Amniotic epithelial cell (primary cell): ENCODE measurements at regions not wholly inside any gene's neighbourhood (a gene's known extent, or its start where the extent isn't known, plus 50 kb on each side); places are given as distances from the start of the nearest gene placed in this dataset.
"Not testable (repeated sequence)": the region's sequence is repeated elsewhere in the genome, so short reads cannot be mapped to it uniquely, and the experiment has no call there.

Experiments
- DNase-seq: peaks from one replicate; pipeline ENCODE4 v3.0.0-alpha.2; 2010; ENCODE audit warnings: low read depth

DNA sequence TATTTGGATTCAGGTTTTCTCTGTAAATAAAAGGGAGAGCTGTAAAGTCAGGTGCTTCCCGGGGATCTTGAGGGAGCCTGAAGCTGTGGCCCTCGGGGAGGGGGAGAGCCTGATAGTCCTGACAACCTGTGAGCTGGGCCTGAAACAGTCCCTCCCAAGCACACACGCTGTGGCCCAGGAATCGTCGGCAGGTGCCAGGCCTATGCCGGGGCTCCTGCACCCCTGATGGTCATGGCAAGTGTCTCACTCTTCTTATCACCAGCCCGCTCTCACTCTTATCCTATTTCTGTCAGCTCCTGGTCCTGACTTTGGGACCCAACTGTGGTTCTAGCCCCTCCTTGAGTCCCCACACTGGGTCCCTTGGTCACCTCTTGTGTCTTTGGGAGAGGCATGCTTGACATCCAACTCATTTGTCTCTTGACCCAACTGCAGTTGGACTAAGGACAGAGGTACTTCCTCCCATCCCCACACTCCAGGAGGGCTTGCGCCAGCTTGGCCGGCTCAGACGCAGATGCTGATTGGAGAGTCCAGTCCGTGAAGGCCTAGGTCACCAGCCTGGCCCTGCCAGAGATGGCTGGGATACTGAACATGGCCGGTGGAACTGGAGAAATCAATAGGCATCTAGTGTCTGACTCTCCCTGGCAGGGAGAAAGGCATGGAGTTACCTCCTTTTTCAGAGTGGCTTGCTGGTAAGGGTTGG, 170.5 kb upstream of the WSCD1 start:
- DNase-seq, result no peak

- DNase-seq, result no peak
Measured at GRCh38 chr17:5901731-5902130, 168.4 kb upstream of the WSCD1 start.

DNA sequence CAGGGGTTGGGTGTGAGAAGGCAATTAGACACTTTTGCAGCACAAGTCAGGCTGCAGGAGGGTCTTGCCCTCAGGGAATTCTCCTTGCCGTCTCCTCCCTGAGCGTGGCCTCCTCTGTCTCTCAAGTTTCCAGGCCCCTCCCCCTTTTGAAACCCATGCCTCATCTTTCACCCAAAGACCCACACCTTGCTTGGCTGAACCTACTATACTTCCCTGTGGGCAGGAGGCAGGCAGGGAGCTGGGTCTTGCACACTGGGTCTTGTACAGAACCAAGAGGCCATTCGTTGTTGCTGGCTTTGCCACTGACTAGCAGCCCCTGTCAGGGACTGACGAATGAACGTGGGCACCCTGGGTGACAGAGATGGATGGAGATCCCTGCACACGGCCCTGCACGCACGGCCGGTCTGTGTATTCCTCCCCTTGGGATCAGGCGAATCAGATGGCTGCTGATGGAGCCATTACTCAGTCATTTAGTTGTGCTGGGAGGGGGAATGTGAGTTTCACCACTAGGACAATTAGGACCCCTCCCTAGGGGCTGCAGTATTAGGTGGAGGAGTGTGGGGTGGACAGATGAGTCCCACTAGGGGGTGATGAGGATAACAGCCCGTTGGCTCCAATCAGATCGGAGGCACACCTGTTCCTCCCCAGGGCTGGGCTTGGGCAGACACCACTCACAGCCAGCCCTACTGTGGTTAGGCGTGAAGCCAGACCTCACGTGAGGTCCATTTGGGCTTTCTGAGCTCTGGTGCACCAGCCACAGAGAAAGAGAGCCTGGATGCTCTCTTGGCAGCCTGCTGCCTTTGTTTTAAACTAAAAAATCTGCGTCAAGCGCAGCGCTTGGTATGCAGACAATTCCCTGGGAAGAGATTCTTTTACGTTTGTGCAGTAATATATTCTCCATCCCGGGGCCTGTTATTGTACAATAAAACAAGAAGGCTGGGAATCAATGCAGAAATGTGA, 167.7 kb upstream of the WSCD1 start:
- DNase-seq, result no peak

- no peak for DNase-seq
Measured at GRCh38 chr17:5911919-5912318, 158.3 kb upstream of the WSCD1 start.

DNA sequence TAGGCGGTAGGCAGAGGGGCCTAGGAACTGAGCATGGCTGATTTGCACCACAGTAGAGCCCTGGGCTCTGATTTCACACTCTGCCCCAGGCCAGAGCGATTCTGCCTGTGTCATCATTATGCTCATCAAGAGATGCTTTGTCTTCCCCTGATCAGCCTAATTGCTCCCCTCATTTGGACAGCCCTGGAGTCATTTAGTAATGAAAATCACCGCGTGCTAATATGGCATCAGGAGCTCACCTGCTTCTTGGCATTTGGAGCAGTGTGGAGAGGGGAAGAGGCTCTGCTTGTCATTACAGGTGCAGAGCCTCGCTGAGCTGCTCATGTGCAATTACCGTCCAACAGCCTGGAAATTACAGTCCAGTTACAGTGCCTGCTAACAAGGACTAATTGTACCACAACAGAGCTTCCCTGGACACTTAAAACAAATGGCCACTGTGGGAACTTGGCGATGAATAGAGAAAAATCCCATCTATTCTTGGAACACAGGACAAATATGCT, 157.1 kb upstream of the WSCD1 start:
- DNase-seq, result no peak

DNA sequence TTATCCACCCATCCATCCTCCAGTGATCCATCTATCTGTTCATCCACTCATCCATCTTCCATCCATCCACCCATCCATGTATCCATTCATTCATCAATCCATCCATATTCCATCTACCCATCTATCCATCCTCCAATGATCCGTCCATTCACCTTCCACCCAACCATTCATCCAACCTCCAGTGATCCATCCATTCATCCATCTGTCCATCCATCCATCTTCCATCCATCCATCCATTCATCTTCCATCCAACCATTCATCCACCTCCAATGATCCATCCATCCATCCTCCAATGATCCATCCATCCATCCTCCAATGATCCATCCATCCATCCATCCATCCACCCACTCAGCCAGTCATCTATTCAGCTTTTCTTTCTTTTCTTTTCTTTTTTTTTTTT, 156.5 kb upstream of the WSCD1 start:
- DNase-seq, result no peak

DNA sequence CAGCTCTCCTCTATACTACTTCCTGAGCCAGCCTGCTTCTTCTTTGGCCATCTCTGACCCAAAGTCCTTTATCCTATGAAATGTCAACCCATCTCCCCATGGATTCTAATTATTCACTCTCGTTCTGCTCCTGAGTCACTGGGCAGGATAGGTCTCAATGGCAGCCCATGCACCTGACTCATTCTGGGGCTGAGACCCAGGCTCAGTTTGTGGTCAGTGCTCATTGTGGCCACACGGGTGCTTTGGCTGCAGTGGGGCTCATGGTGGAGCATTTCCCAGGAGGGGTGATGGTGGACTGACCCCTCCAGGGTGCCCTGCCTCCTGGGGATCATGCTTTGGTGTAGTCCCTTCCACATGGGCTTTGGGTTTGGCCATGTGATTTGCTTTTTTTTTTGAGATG, 154.8 kb upstream of the WSCD1 start:
- DNase-seq, result no peak

DNA sequence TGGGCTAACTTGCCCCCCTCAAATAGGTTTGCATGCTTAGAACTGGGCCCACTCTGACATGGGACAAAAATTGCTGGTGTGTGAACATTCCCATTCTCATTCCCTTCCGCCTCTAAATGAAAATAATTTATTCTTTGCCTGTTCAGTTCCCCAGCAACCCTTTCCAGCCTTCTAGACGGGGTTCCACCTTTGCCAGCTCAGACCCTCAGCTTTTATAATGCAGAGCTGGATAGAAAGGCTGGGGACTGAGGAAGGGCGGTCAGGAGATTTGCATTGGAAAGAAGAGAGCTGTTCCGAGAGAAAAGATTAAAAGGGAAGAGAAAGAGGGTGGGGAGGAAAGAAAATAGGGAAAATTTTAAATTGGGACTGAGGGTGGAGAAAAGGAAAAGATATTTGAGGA, 151.1 kb upstream of the WSCD1 start:
- no peak for DNase-seq

GRCh38 chr17:5921512-5922282, 148.5 kb upstream of the WSCD1 start:
- no peak for DNase-seq

DNA sequence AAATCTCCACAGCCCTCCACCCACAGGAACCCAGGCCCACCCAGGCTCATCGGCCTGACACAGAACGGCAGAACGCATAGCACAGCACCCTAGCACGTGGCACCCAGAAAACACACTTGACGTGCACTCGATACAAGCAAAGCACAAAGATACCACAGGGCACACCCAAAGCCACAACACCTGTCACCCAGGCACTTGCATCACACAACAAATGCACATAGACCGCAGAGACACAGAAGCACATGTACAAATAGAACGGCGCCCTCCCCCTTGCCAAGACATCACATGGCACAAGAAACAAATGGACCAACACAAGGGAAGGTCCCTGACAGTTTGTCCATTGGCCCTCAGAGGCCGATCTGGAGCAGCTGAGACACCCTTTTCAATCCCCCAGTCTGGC, 147.7 kb upstream of the WSCD1 start:
- no peak for DNase-seq

DNA sequence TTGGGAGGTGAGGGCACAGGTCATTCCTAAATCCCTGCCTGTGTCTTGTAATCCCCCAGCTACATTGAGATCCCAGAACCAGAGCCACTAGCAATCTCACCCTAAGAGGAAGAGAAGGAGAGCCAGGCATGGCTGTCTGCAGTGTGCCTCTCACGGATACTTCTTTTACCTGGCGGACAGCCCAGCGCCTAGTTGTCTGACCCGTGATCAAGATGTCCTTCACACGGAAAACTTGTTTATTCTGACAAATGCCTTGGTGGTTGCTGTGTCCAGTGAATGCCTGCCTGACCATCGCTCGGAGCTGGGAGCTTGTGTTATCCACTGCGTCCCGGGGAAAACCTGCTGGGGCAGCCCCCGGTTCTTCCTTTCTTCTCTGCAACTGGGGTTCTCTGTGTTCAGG, 140.5 kb upstream of the WSCD1 start:
- no peak for DNase-seq

DNA sequence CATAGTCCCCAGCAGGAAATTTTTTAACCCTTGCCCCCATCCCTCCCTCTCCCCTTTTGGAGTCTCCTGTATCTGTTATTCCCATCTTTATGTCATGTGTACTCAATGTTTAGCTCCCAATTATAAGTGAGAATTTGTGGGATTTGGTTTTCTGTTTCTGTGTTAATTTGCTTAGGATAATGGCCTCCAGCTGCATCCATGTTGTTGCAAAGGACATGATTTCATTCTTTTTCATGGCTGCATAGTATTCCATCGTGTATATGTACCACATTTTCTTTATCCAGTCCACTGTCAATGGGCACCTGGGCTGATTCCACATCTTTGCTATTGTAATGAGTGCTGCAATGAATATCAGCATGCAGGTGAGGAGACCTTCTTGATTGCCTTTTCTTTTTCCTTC, 139.6 kb upstream of the WSCD1 start:
- not testable (repeated sequence) for DNase-seq

- DNase-seq, result no peak
Measured at GRCh38 chr17:5931616-5932015, 138.6 kb upstream of the WSCD1 start.

- DNase-seq, result no peak
Measured at GRCh38 chr17:5933430-5933829, 136.7 kb upstream of the WSCD1 start.

DNA sequence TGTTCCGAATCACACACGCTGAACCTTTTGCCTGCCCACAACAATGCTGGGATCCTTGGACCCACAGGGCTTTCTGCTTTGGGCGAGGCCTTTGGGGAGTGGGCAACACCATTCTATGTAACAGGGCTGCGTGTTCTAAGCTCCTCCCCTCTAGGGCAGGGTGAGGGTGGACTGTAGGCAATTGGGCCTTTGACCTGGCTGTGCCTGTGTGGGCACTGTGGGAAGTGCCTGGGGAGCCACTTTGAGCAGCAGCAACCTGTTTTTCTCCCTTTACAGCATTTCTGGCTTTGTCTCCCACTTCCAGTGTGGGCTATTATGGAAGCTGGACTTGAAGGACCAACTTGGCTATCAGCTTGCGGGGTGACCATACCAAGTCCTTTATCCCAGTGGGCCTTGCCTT, 128.9 kb upstream of the WSCD1 start:
- DNase-seq, result no peak

- no peak for DNase-seq
Measured at GRCh38 chr17:5942687-5943086, 127.5 kb upstream of the WSCD1 start.

GRCh38 chr17:5943232-5943631, 126.9 kb upstream of the WSCD1 start:
- DNase-seq, result peak; percentile 1

DNA sequence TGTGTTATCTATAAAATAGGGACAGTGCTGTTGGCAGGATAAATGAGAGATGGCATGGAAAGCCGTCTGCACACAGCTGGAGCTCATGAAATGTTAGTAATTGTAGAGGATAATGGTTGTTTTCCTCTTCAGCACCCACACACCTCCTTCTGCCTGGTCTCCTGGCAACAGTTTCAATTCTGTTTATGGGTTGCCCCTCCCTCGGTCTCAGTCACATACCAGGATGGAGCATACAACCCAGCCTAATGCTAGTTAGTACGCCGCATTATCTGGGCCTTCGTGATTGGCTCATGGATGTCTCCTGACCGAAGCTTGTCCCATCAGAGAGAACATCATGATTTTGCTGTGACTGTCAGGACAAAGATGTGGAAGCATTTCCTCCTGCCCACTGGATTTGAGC, 126.2 kb upstream of the WSCD1 start:
- no peak for DNase-seq

DNA sequence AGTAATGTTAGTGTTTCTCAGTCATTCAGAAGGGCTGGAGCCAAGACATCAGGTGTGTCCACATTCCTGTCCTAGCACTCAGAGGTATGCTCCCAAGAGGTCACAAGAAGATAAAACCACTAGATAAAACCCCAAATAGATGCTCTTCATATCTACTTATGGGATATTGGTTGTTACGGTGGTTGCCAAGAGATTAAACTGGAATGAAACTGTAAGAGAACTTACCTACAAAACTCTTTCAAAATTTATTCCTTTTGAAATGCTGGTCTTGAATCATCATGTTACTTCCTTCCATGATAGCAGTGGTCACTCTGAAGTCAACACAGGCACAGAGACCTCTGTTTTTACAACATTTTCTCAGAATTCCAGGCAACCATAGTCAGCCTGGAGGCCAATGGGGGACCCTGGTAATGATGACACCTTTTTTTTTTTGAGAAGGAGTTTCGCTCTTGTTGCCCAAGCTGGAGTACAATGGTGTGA, 122.4 kb upstream of the WSCD1 start:
- no peak for DNase-seq

DNA sequence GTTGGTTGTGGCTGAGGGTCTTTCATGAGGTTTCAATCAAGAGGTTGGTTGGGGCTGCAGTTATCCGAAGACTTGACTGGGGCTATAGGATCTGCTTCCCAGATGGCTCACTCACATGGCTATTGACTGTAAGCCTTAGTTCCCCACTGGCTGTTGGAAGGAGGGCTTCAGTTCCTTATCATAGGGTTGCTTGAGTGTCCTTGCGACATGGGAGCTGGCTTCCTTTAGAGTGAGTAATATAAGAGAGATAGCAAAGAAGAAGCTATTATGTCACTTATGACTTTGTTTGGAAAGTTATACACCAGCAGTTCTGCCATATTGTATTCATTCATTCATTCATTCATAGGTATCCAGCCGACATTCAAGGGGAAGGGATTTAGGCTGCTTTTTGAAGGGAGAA, 121.4 kb upstream of the WSCD1 start:
- DNase-seq, result no peak

DNA sequence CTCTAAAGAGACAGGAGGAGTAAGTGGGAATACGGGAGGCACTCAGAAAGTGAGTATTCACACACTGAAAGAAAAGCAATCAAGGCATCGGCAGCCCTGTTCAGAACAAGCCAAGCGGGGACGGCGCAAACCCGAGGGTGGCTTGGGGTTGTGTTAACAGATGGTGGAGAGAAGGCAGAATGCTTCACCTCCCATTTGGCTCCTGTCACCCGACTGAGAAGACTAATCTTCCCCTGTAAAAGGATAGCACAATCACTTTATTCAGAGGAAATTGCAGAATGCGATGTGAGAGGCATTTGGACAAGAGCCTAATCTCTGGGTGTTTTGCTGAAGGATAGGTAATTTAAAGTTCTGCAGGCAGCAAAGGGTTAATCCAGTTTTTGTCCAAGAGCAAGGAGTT, 119.3 kb upstream of the WSCD1 start:
- DNase-seq, result no peak

DNA sequence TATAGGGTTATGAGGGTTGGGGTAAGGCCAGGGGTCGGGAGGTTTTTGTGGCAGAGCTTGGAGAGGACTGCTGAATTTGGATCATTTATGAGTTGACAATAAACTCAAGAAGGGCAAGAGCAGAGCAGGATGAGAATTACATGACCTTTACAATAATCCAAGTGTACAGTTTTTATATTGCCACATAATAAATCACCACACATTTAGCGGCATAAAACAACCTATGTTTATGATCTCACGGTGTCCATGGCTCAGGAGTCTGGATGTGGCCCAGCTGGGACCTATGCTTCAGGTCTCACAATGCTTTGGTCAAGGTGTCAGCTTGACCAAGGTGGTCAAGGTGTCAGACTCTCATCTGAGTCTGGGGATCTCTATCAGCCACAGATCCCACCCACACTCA, 118.3 kb upstream of the WSCD1 start:
- no peak for DNase-seq
